CD14-positive monocyte (primary cell): ENCODE measurements at regions not wholly inside any gene's neighbourhood (a gene's known extent, or its start where the extent isn't known, plus 50 kb on each side); places are given as distances from the start of the nearest gene placed in this dataset.

Experiments
- DNase-seq, 3 donors: peaks; one replicate each; pipeline ENCODE4 v3.0.0-alpha.2; 2011 to 2022
- H2AFZ ChIP-seq: 2 replicates; pipeline ENCODE4 v1.6.0; 2012; ENCODE audit warnings: mild to moderate bottlenecking, low read depth, low read length, inconsistent platforms; ENCODE audit not compliant: insufficient read depth, poor library complexity, severe bottlenecking
- H3K27ac ChIP-seq, 2 donors: 1 replicate in 1 of 2; 2 replicates in 1 of 2; pipeline ENCODE4 v1.5.1; 2012 to 2013; ENCODE audit warnings: low read length in 2 of 2, control low read depth in 1 of 2, inconsistent platforms in 1 of 2, low read depth in 1 of 2, mild to moderate bottlenecking in 1 of 2
- H3K27me3 ChIP-seq, 2 donors: one replicate each; pipeline versions ENCODE4 v1.6.0 to v1.6.1; 2011 to 2013; ENCODE audit warnings: low read length in 2 of 2; ENCODE audit not compliant: control insufficient read depth in 2 of 2, insufficient read depth in 2 of 2
- H3K36me3 ChIP-seq, 2 donors: replicated peaks in 1 of 2; 1 replicate in 1 of 2; 2 replicates in 1 of 2; pipeline versions ENCODE4 v1.5.1 to v1.6.1; 2012 to 2013; ENCODE audit warnings: low read length in 2 of 2, control low read depth in 1 of 2, inconsistent platforms in 1 of 2, mild to moderate bottlenecking in 1 of 2; ENCODE audit not compliant: insufficient read depth in 2 of 2, control insufficient read depth in 1 of 2
- H3K4me1 ChIP-seq, 2 donors: 1 replicate in 1 of 2; 2 replicates in 1 of 2; pipeline versions ENCODE4 v1.5.1 to v1.6.1; 2012 to 2013; ENCODE audit warnings: low read length in 2 of 2, control low read depth in 1 of 2, inconsistent platforms in 1 of 2, mild to moderate bottlenecking in 1 of 2, moderate library complexity in 1 of 2; ENCODE audit not compliant: insufficient read depth in 2 of 2, control insufficient read depth in 1 of 2
- H3K4me2 ChIP-seq: replicated peaks from 2 replicates; pipeline ENCODE3; 2012; ENCODE audit warnings: low read length, moderate library complexity, mild to moderate bottlenecking; ENCODE audit not compliant: poor library complexity, severe bottlenecking; ENCODE audit errors: extremely low read depth
- H3K4me3 ChIP-seq, 3 experiments: fragments of 200-600 bp in 1 of 3; sonication (generic) in 1 of 3; replicated peaks in 1 of 3; 1 replicate in 2 of 3; 2 replicates in 1 of 3; pipeline ENCODE4 v1.5.1; 2011 to 2013; ENCODE audit warnings: low read length in 3 of 3, mild to moderate bottlenecking in 3 of 3, control low read depth in 2 of 3, low read depth in 2 of 3, inconsistent platforms in 1 of 3, moderate library complexity in 1 of 3
- H3K79me2 ChIP-seq: 2 replicates; pipeline ENCODE4 v1.6.0; 2012; ENCODE audit warnings: mild to moderate bottlenecking, control low read depth, inconsistent platforms, low read length, moderate library complexity; ENCODE audit not compliant: insufficient read depth
- H3K9ac ChIP-seq: 2 replicates; pipeline ENCODE4 v1.6.0; 2017; ENCODE audit warnings: low read length, mild to moderate bottlenecking; ENCODE audit not compliant: insufficient read depth, poor library complexity, severe bottlenecking
- H3K9me3 ChIP-seq, 2 donors: replicated peaks in 1 of 2; 1 replicate in 1 of 2; 2 replicates in 1 of 2; pipeline versions ENCODE4 v1.5.1 to v1.6.1; 2012 to 2013; ENCODE audit warnings: low read length in 2 of 2, control low read depth in 1 of 2; ENCODE audit not compliant: control insufficient read depth in 1 of 2, insufficient read depth in 1 of 2
- H4K20me1 ChIP-seq: 2 replicates; pipeline ENCODE4 v1.6.0; 2012; ENCODE audit warnings: mild to moderate bottlenecking, low read length, control low read depth, moderate library complexity; ENCODE audit not compliant: insufficient read depth
- H3K27ac Mint-ChIP-seq, 7 donors: one replicate each; pipeline ENCODE4 v1.8.0; 2020; ENCODE audit warnings: mild to moderate bottlenecking in 7 of 7, mixed read lengths in 7 of 7, moderate library complexity in 6 of 7, inconsistent platforms in 2 of 7
- H3K27me3 Mint-ChIP-seq, 3 donors: one replicate each; pipeline ENCODE4 v1.8.0; 2021 to 2022; ENCODE audit warnings: low read depth in 3 of 3, mild to moderate bottlenecking in 3 of 3, mixed read lengths in 3 of 3, moderate library complexity in 3 of 3, inconsistent platforms in 1 of 3
- H3K36me3 Mint-ChIP-seq, 2 donors: one replicate each; pipeline ENCODE4 v1.8.0; 2020; ENCODE audit warnings: mixed read lengths in 2 of 2, inconsistent platforms in 1 of 2, mild to moderate bottlenecking in 1 of 2
- H3K4me1 Mint-ChIP-seq: one replicate; pipeline ENCODE4 v1.8.0; 2020; ENCODE audit warnings: mild to moderate bottlenecking, mixed read lengths
- H3K4me3 Mint-ChIP-seq, 2 donors: one replicate each; pipeline ENCODE4 v1.8.0; 2020; ENCODE audit warnings: mild to moderate bottlenecking in 2 of 2, mixed read lengths in 2 of 2, moderate library complexity in 1 of 2
- H3K9me3 Mint-ChIP-seq, 7 donors: one replicate each; pipeline ENCODE4 v1.8.0; 2020 to 2022; ENCODE audit warnings: mixed read lengths in 7 of 7, mild to moderate bottlenecking in 6 of 7, moderate library complexity in 6 of 7, inconsistent platforms in 2 of 7
- WGBS: methylation state at CpG from one replicate; pipeline ENCODE4 v1.1.5; 2013; ENCODE audit warnings: missing lambda C conversion rate; ENCODE audit not compliant: insufficient coverage; 5-methylcytosine and 5-hydroxymethylcytosine counted together
- intact Hi-C, 2 donors: fragments of 100-400 bp; cut with micrococcal nuclease; formaldehyde crosslinking; loops; one replicate each; pipeline versions ENCODE4 v1.15.0 to v1.15.1; 2023
- TF ChIP-seq, protein P1 (sequence below): fragments of 200-600 bp; IDR thresholded peaks from one replicate; pipeline ENCODE4 v1.8.0; 2022; ENCODE audit warnings: antibody characterized with exemption, mild to moderate bottlenecking

DNA sequence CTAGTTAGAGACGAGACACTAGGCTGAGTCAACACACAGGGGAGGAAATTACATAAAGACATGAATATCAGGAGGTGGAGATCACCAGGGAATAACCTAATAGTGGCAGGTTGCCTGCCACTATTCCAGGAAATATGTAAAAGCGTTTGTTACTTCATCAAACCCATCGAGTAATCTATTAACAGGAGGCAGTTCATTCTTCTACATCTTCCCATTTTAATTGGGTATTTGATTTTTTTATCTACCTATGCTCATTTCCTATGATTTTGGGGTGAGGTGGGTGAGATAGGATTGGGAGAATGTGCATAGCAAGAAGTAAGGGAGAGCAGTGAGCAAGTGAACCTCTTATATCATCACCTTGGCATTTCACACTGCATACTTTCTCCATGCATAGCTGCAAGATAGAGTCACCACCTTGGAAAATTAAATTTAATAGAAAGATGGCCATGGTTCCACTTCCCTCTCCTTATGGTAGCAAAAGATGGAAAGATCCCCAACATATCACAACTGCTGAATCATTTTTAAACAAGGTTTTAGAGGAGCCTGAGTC is 312.2 kb downstream of the TMEM114 start:
- DNase-seq: no peak
- no peaks in the 10 kb centered on the region for H3K4me1 Mint-ChIP-seq
- no peaks in the 10 kb centered on the region for H3K36me3 Mint-ChIP-seq
- H3K4me1 ChIP-seq: no peaks in the 10 kb centered on the region
- H3K9me3 ChIP-seq: no peaks in the 10 kb centered on the region
- H3K27ac ChIP-seq: no peak overlapping the region
- no peak overlapping the region for H3K4me2 ChIP-seq
- no peak overlapping the region for H2AFZ ChIP-seq
- H4K20me1 ChIP-seq: no peaks in the 10 kb centered on the region
- H3K27me3 Mint-ChIP-seq: no peaks in the 10 kb centered on the region
- H3K79me2 ChIP-seq: no peaks in the 10 kb centered on the region
- TF ChIP-seq, protein P1, sequence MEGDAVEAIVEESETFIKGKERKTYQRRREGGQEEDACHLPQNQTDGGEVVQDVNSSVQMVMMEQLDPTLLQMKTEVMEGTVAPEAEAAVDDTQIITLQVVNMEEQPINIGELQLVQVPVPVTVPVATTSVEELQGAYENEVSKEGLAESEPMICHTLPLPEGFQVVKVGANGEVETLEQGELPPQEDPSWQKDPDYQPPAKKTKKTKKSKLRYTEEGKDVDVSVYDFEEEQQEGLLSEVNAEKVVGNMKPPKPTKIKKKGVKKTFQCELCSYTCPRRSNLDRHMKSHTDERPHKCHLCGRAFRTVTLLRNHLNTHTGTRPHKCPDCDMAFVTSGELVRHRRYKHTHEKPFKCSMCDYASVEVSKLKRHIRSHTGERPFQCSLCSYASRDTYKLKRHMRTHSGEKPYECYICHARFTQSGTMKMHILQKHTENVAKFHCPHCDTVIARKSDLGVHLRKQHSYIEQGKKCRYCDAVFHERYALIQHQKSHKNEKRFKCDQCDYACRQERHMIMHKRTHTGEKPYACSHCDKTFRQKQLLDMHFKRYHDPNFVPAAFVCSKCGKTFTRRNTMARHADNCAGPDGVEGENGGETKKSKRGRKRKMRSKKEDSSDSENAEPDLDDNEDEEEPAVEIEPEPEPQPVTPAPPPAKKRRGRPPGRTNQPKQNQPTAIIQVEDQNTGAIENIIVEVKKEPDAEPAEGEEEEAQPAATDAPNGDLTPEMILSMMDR: no peak
- H3K4me3 Mint-ChIP-seq: no peak overlapping the region
- no peak overlapping the region for H3K9ac ChIP-seq
- no peaks in the 10 kb centered on the region for H3K36me3 ChIP-seq
- WGBS: no CpG with 5 or more reads among the region's 3 CpGs
- no peaks in the 10 kb centered on the region for H3K27me3 ChIP-seq
- peaks cover 0 to 16% (median 2%) of the 10 kb centered on the region in 7 donors for H3K9me3 Mint-ChIP-seq
- intact Hi-C loops: no loop called here
- H3K27ac Mint-ChIP-seq: no peak overlapping the region
- H3K4me3 ChIP-seq: no peak overlapping the region

DNA sequence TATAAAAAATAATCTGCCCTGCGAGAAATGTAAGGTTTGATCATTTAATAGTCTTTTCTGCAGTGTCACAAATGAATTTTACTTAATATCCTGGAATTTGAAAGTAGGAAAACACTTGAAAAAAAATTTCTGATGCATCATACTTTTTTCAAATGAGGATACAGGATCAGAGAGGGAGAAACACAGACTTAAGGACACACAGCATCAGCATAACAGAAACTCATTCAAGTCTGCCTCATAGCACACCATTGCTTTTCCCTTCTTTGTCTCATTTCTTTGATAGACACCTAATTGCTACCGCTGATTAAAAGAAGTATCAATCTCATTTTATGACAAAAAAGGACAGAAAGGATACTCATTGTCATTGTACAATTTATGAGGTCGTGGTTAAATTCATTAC is 319.0 kb downstream of the TMEM114 start:
- Histone ChIP-seq H3K27me3 (no peaks in the 10 kb centered on the region), H3K36me3 (no peaks in the 10 kb centered on the region), H2AFZ (no peak overlapping the region), H3K4me3 (no peak overlapping the region), H3K4me1 (no peaks in the 10 kb centered on the region), H3K27ac (no peak overlapping the region), H4K20me1 (no peaks in the 10 kb centered on the region), H3K4me2 (no peak overlapping the region), H3K9ac (no peak overlapping the region), H3K9me3 (peaks cover 0 to 3% of the 10 kb centered on the region in 2 donors), H3K79me2 (no peaks in the 10 kb centered on the region)
- TF ChIP-seq, protein P1: no peak
- no peak overlapping the region for H3K4me3 Mint-ChIP-seq
- no CpG with 5 or more reads among the region's 3 CpGs for WGBS
- intact Hi-C loops: no loop called here
- no peaks in the 10 kb centered on the region for H3K36me3 Mint-ChIP-seq
- H3K9me3 Mint-ChIP-seq: peaks cover 0 to 7% (median 2%) of the 10 kb centered on the region in 7 donors
- peaks cover 0 to 3% (median 0%) of the 10 kb centered on the region in 3 donors for H3K27me3 Mint-ChIP-seq
- no peak overlapping the region for H3K27ac Mint-ChIP-seq
- H3K4me1 Mint-ChIP-seq: no peaks in the 10 kb centered on the region
- DNase-seq: no peak
